Esophagus mucosa (tissue), 1 donor: ENCODE measurements at regions not wholly inside any gene's neighbourhood (a gene's known extent, or its start where the extent isn't known, plus 50 kb on each side); places are given as distances from the start of the nearest gene placed in this dataset.

ENCODE experiments used
- ATAC-seq: fragments of 200-7000 bp; cut with Tn5 transposase; one replicate; pipeline ENCODE4 v1.9.1; 2020
- donor health status: DM: yes; HTN: yes; CAD: no.

GRCh38 chr13:78325585-78325984, 277.8 kb downstream of the POU4F1 start:
- ATAC-seq = no peak

- ATAC-seq = no peak
These were observed 279.5 kb downstream of the POU4F1 start for GRCh38 chr13:78323848-78324247.

- no peak for ATAC-seq
These were observed 280.3 kb downstream of the POU4F1 start for GRCh38 chr13:78323040-78323439.

GRCh38 chr13:78319101-78319627, 284.2 kb downstream of the POU4F1 start:
- no peak for ATAC-seq

- no peak for ATAC-seq
These were observed 286.3 kb downstream of the POU4F1 start for GRCh38 chr13:78317030-78317429.

GRCh38 chr13:78309497-78310180, 293.7 kb downstream of the POU4F1 start:
- ATAC-seq = no peak

GRCh38 chr13:78306519-78307206, 296.7 kb downstream of the POU4F1 start:
- ATAC-seq = no peak

GRCh38 chr13:78305171-78305570, 298.2 kb downstream of the POU4F1 start:
- ATAC-seq = no peak

- no peak for ATAC-seq
These were observed 303.3 kb downstream of the POU4F1 start for GRCh38 chr13:78299832-78300623.

GRCh38 chr13:78298657-78299056, 304.7 kb downstream of the POU4F1 start:
- ATAC-seq = no peak

GRCh38 chr13:78286748-78287147, 316.6 kb downstream of the POU4F1 start:
- ATAC-seq = no peak

- ATAC-seq = no peak
These were observed 338.3 kb downstream of the POU4F1 start for GRCh38 chr13:78265098-78265497.

GRCh38 chr13:78258304-78258703, 339.7 kb upstream of the EDNRB start:
- ATAC-seq = no peak

- no peak for ATAC-seq
These were observed 337.9 kb upstream of the EDNRB start for GRCh38 chr13:78256484-78256883.

- no peak for ATAC-seq
These were observed 335.5 kb upstream of the EDNRB start for GRCh38 chr13:78254113-78254512.

- no peak for ATAC-seq
These were observed 328.7 kb upstream of the EDNRB start for GRCh38 chr13:78247362-78247761.

GRCh38 chr13:78241278-78241919, 322.8 kb upstream of the EDNRB start:
- no peak for ATAC-seq

GRCh38 chr13:78239714-78240113, 321.1 kb upstream of the EDNRB start:
- no peak for ATAC-seq

GRCh38 chr13:78238911-78239310, 320.3 kb upstream of the EDNRB start:
- ATAC-seq = no peak

GRCh38 chr13:78228940-78229339, 310.3 kb upstream of the EDNRB start:
- no peak for ATAC-seq

GRCh38 chr13:78228211-78228610, 309.6 kb upstream of the EDNRB start:
- ATAC-seq = no peak

- no peak for ATAC-seq
These were observed 309.1 kb upstream of the EDNRB start for GRCh38 chr13:78227709-78228108.
